WTC11 (cell line): ENCODE measurements at regions not wholly inside any gene's neighbourhood (a gene's known extent, or its start where the extent isn't known, plus 50 kb on each side); places are given as distances from the start of the nearest gene placed in this dataset.
A peak's percentile ranks its signal among the peaks of the same experiment; 100 is the strongest.

Source experiments
- ATAC-seq: fragments of 200-7000 bp; cut with Tn5 transposase; 2 replicates; pipeline ENCODE4 v1.10.0; 2021; ENCODE audit warnings: mild to moderate bottlenecking, moderate library complexity
- CTCF ChIA-PET: fragments of 300-600 bp; sonication (Branson Sonifier 250); formaldehyde crosslinking; loops from one replicate; lab custom pipeline; 2021; ENCODE audit warnings: antibody characterized with exemption; lab: Charles Lee
- POLR2A ChIA-PET: fragments of 350-600 bp; sonication (Branson Sonifier 250); formaldehyde crosslinking; loops from one replicate; lab custom pipeline; 2021; ENCODE audit warnings: antibody characterized with exemption; lab: Charles Lee
- DNase-seq: peaks from one replicate; pipeline ENCODE4 v3.0.0; 2021; ENCODE audit warnings: low spot score
- H3K27ac Mint-ChIP-seq: 2 replicates; pipeline ENCODE4 v1.8.0; 2021; ENCODE audit warnings: mixed read lengths
- H3K27me3 Mint-ChIP-seq: 2 replicates; pipeline ENCODE4 v1.8.0; 2021; ENCODE audit warnings: low read depth, mild to moderate bottlenecking, moderate library complexity, mixed read lengths
- H3K36me3 Mint-ChIP-seq: 2 replicates; pipeline ENCODE4 v1.8.0; 2021; ENCODE audit warnings: mixed read lengths
- H3K4me1 Mint-ChIP-seq: 2 replicates; pipeline ENCODE4 v1.8.0; 2022; ENCODE audit warnings: mixed read lengths
- H3K4me3 Mint-ChIP-seq: 2 replicates; pipeline ENCODE4 v1.8.0; 2021; ENCODE audit warnings: mild to moderate bottlenecking, moderate library complexity, mixed read lengths
- H3K9me3 Mint-ChIP-seq: 2 replicates; pipeline ENCODE4 v1.8.0; 2021; ENCODE audit warnings: mixed read lengths
- AR ChIP-seq: fragments of 250-450 bp; sonication (Bioruptor Pico); IDR thresholded peaks from 2 replicates; pipeline ENCODE4 v1.9.0; 2021; ENCODE audit warnings: mild to moderate bottlenecking
- ATF6 ChIP-seq: sonication (generic); formaldehyde crosslinking; IDR thresholded peaks from 2 replicates; pipeline ENCODE4 v1.8.1; 2023; ENCODE audit warnings: mild to moderate bottlenecking, missing genetic modification reagents
- CBFB ChIP-seq: sonication (generic); formaldehyde crosslinking; IDR thresholded peaks from 2 replicates; pipeline ENCODE4 v1.8.1; 2022; ENCODE audit warnings: mild to moderate bottlenecking, low read depth, missing genetic modification reagents
- E2F5 ChIP-seq: sonication (generic); formaldehyde crosslinking; IDR thresholded peaks from 2 replicates; pipeline ENCODE4 v1.8.1; 2022; ENCODE audit warnings: mild to moderate bottlenecking, moderate library complexity, missing genetic modification reagents
- ERG ChIP-seq: fragments of 250-450 bp; sonication (Bioruptor Pico); IDR thresholded peaks from 2 replicates; pipeline ENCODE4 v1.8.0; 2021; ENCODE audit warnings: mild to moderate bottlenecking
- FOXP4 ChIP-seq: sonication (generic); formaldehyde crosslinking; IDR thresholded peaks from 2 replicates; pipeline ENCODE4 v1.8.0; 2022; ENCODE audit warnings: mild to moderate bottlenecking, missing genetic modification reagents
- GABPB1 ChIP-seq: sonication (generic); formaldehyde crosslinking; IDR thresholded peaks from 2 replicates; pipeline ENCODE4 v1.8.1; 2023; ENCODE audit warnings: mild to moderate bottlenecking, missing genetic modification reagents
- IRF2 ChIP-seq: sonication (generic); formaldehyde crosslinking; IDR thresholded peaks from 2 replicates; pipeline ENCODE4 v1.8.0; 2022; ENCODE audit warnings: low read depth, missing genetic modification reagents, borderline replicate concordance
- JAZF1 ChIP-seq: fragments of 250-450 bp; sonication (Bioruptor Pico); IDR thresholded peaks from 2 replicates; pipeline ENCODE4 v1.9.0; 2021; ENCODE audit warnings: moderate library complexity, mild to moderate bottlenecking, inconsistent platforms
- NR1H2 ChIP-seq: sonication (generic); formaldehyde crosslinking; IDR thresholded peaks from 2 replicates; pipeline ENCODE4 v1.9.0; 2021; ENCODE audit warnings: mild to moderate bottlenecking, moderate library complexity, missing genetic modification reagents
- PRRX2 ChIP-seq: fragments of 250-450 bp; sonication (Bioruptor Pico); IDR thresholded peaks from 2 replicates; pipeline ENCODE4 v1.8.0; 2021; ENCODE audit warnings: mild to moderate bottlenecking
- RORB ChIP-seq: fragments of 250-450 bp; sonication (Bioruptor Pico); IDR thresholded peaks from 2 replicates; pipeline ENCODE4 v1.9.0; 2021; ENCODE audit warnings: mild to moderate bottlenecking
- SP1 ChIP-seq: sonication (generic); formaldehyde crosslinking; conservative IDR thresholded peaks from 2 replicates; pipeline ENCODE4 v1.8.1; 2022; ENCODE audit warnings: missing genetic modification reagents
- STAT6 ChIP-seq: sonication (generic); formaldehyde crosslinking; conservative IDR thresholded peaks from 2 replicates; pipeline ENCODE4 v1.8.1; 2023; ENCODE audit warnings: mild to moderate bottlenecking, low read depth, missing genetic modification reagents, moderate library complexity
- TP53 ChIP-seq: sonication (generic); formaldehyde crosslinking; IDR thresholded peaks from 2 replicates; pipeline ENCODE4 v1.8.1; 2023; ENCODE audit warnings: mild to moderate bottlenecking, missing genetic modification reagents
- ZNF138 ChIP-seq: sonication (generic); formaldehyde crosslinking; conservative IDR thresholded peaks from 2 replicates; pipeline ENCODE4 v1.8.1; 2022; ENCODE audit warnings: mild to moderate bottlenecking, moderate library complexity, missing genetic modification reagents
- ZNF425 ChIP-seq: fragments of 250-450 bp; sonication (Bioruptor Pico); conservative IDR thresholded peaks from 2 replicates; pipeline ENCODE4 v1.9.0; 2021; ENCODE audit warnings: mild to moderate bottlenecking

- TF ChIP-seq ZNF425 (CRISPR knock-in tag) (no peak), SP1 (CRISPR knock-in tag) (no peak), AR (CRISPR knock-in tag) (no peak), CBFB (CRISPR knock-in tag) (no peak)
These were observed 429.9 kb downstream of the SLITRK1 start (continued) for GRCh38 chr13:83452292-83452950.

- no peaks in the 10 kb centered on the region for H3K36me3 Mint-ChIP-seq
- ChIA-PET CTCF (no interaction called here), POLR2A (no interaction called here)
- peak; percentile 68 for ATAC-seq
- no peak overlapping the region for H3K4me3 Mint-ChIP-seq
- H3K27me3 Mint-ChIP-seq: no peaks in the 10 kb centered on the region
- no peak for DNase-seq
- peak overlapping the region; percentile 81 for H3K27ac Mint-ChIP-seq
- H3K4me1 Mint-ChIP-seq: peaks cover 10% of the 10 kb centered on the region
- H3K9me3 Mint-ChIP-seq: peaks cover 7% of the 10 kb centered on the region
- no peak for TF ChIP-seq STAT6
- no peak for TF ChIP-seq ERG (CRISPR knock-in tag)
- TF ChIP-seq PRRX2 (CRISPR knock-in tag): no peak
- no peak for TF ChIP-seq IRF2 (CRISPR knock-in tag)
- no peak for TF ChIP-seq E2F5 (CRISPR knock-in tag)
- TF ChIP-seq NR1H2 (CRISPR knock-in tag): no peak
- TF ChIP-seq ZNF138 (CRISPR knock-in tag): no peak
- no peak for TF ChIP-seq ATF6 (CRISPR knock-in tag)
- TF ChIP-seq RORB (CRISPR knock-in tag): no peak
- no peak for TF ChIP-seq AR (CRISPR knock-in tag)
- TF ChIP-seq JAZF1 (CRISPR knock-in tag): no peak
- no peak for TF ChIP-seq GABPB1
- TF ChIP-seq FOXP4: no peak
- TF ChIP-seq TP53 (CRISPR knock-in tag): no peak
These were observed 431.7 kb downstream of the SLITRK1 start for GRCh38 chr13:83450591-83450990.
